Naive B cell (primary cell): ENCODE measurements at regions not wholly inside any gene's neighbourhood (a gene's known extent, or its start where the extent isn't known, plus 50 kb on each side); places are given as distances from the start of the nearest gene placed in this dataset.
A peak's percentile ranks its signal among the peaks of the same experiment; 100 is the strongest.

ENCODE experiments used
- ATAC-seq, 2 donors: fragments of 150-1000 bp; cut with Tn5 transposase; 2 replicates each; pipeline ENCODE4 v1.10.0; 2021; ENCODE audit warnings: low read depth in 2 of 2, mild to moderate bottlenecking in 2 of 2, moderate library complexity in 2 of 2
- DNase-seq: peaks from one replicate; pipeline ENCODE4 v3.0.0; 2022
- H3K27ac Mint-ChIP-seq, 6 donors: one replicate each; pipeline ENCODE4 v1.8.0; 2020 to 2022; ENCODE audit warnings: mild to moderate bottlenecking in 6 of 6, mixed read lengths in 6 of 6, moderate library complexity in 5 of 6, inconsistent platforms in 2 of 6
- H3K27me3 Mint-ChIP-seq, 3 donors: one replicate each; pipeline ENCODE4 v1.8.0; 2021 to 2022; ENCODE audit warnings: mixed read lengths in 3 of 3, mild to moderate bottlenecking in 1 of 3
- H3K36me3 Mint-ChIP-seq, 2 donors: one replicate each; pipeline ENCODE4 v1.8.0; 2020 to 2022; ENCODE audit warnings: mixed read lengths in 2 of 2, inconsistent platforms in 1 of 2, mild to moderate bottlenecking in 1 of 2
- H3K4me1 Mint-ChIP-seq, 3 donors: one replicate each; pipeline ENCODE4 v1.8.0; 2020 to 2022; ENCODE audit warnings: mixed read lengths in 3 of 3, inconsistent platforms in 1 of 3, mild to moderate bottlenecking in 1 of 3, moderate library complexity in 1 of 3
- H3K4me3 Mint-ChIP-seq, 8 donors: one replicate each; pipeline ENCODE4 v1.8.0; 2020 to 2022; ENCODE audit warnings: mild to moderate bottlenecking in 8 of 8, mixed read lengths in 8 of 8, moderate library complexity in 8 of 8, inconsistent platforms in 2 of 8
- H3K9me3 Mint-ChIP-seq, 7 donors: one replicate each; pipeline ENCODE4 v1.8.0; 2020 to 2022; ENCODE audit warnings: mixed read lengths in 7 of 7, mild to moderate bottlenecking in 5 of 7, inconsistent platforms in 2 of 7, moderate library complexity in 1 of 7

GRCh38 chr2:206368484-206368883, 74.8 kb upstream of the ADAM23 start:
- ATAC-seq (no peak), DNase-seq (no peak)
- Mint-ChIP-seq H3K36me3 (no peaks in the 10 kb centered on the region), H3K27ac (peak overlapping the region in 1 of 6 donors; percentile 26), H3K27me3 (peaks cover 0 to 13% (median 0%) of the 10 kb centered on the region in 3 donors), H3K9me3 (peaks cover 8 to 16% (median 10%) of the 10 kb centered on the region in 7 donors), H3K4me3 (no peak overlapping the region), H3K4me1 (peaks cover 9 to 14% (median 12%) of the 10 kb centered on the region in 3 donors)

DNA sequence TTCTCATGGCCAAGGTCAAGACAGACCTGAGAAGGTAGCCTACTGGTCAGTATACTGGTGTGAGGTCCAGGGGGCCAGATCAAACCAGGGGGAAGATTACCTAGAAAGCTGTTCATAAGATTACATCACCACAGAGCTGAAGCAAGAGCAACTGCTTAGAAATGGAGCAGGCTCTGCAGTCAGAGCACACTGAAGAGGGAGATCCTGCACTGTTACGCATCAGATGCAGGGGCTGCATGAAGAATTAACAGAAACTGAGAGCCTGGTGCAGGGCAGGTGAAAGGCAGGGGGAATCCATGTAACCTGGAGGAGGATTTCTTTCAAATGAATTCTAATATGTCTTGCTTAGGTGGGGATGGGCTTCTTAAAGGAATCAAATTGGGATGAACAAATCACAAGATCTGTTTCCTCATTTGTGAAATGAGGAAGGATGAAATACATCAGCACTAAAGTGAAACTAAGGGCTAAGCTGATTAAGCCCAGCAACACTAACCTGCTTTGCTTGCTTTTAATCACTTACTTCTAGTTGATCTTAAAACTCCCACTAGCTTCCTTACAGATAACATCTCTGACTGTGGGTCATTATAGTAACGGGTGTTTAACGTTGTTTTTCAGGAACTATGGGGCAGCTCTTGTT, 74.3 kb upstream of the ADAM23 start:
- H3K27me3 Mint-ChIP-seq, result peaks cover 0 to 13% (median 0%) of the 10 kb centered on the region in 3 donors
- H3K27ac Mint-ChIP-seq, result peak overlapping the region in 3 of 6 donors; percentile 31 to 93 (median 61)
- ATAC-seq, result peak in 1 of 2 donors; percentile 63
- no peak for DNase-seq
- H3K4me3 Mint-ChIP-seq, result peak overlapping the region in 3 of 8 donors; percentile 2 to 26 (median 5)
- H3K9me3 Mint-ChIP-seq, result peaks cover 9 to 21% (median 12%) of the 10 kb centered on the region in 7 donors
- peaks cover 9 to 14% (median 12%) of the 10 kb centered on the region in 3 donors for H3K4me1 Mint-ChIP-seq
- H3K36me3 Mint-ChIP-seq, result no peaks in the 10 kb centered on the region

- Mint-ChIP-seq H3K27ac (no peak overlapping the region), H3K4me3 (no peak overlapping the region), H3K36me3 (peaks cover 4 to 14% of the 10 kb centered on the region in 2 donors), H3K9me3 (peaks cover 18 to 39% (median 26%) of the 10 kb centered on the region in 7 donors), H3K27me3 (peaks cover 5 to 27% (median 12%) of the 10 kb centered on the region in 3 donors), H3K4me1 (no peaks in the 10 kb centered on the region)
- no peak for DNase-seq
- ATAC-seq, result no peak
Measured at GRCh38 chr2:206375956-206376355, 67.4 kb upstream of the ADAM23 start.

- H3K36me3 Mint-ChIP-seq, result peaks cover 8 to 14% of the 10 kb centered on the region in 2 donors
- DNase-seq, result no peak
- ATAC-seq, result no peak
- H3K4me3 Mint-ChIP-seq, result no peak overlapping the region
- peaks cover 16 to 42% (median 22%) of the 10 kb centered on the region in 7 donors for H3K9me3 Mint-ChIP-seq
- H3K27me3 Mint-ChIP-seq, result peaks cover 10 to 27% (median 12%) of the 10 kb centered on the region in 3 donors
- no peaks in the 10 kb centered on the region for H3K4me1 Mint-ChIP-seq
- no peak overlapping the region for H3K27ac Mint-ChIP-seq
Measured at GRCh38 chr2:206378835-206379234, 64.5 kb upstream of the ADAM23 start.

- ATAC-seq (no peak), DNase-seq (no peak)
- Mint-ChIP-seq H3K9me3 (peaks cover 16 to 40% (median 21%) of the 10 kb centered on the region in 7 donors), H3K27me3 (peaks cover 10 to 27% (median 12%) of the 10 kb centered on the region in 3 donors), H3K36me3 (peaks cover 8 to 14% of the 10 kb centered on the region in 2 donors), H3K4me1 (no peaks in the 10 kb centered on the region), H3K27ac (no peak overlapping the region), H3K4me3 (no peak overlapping the region)
Measured at GRCh38 chr2:206379266-206379665, 64.1 kb upstream of the ADAM23 start.

- ATAC-seq, result no peak
Measured at GRCh38 chr2:206379886-206380285, 63.4 kb upstream of the ADAM23 start.

GRCh38 chr2:206381881-206382280, 61.5 kb upstream of the ADAM23 start:
- H3K4me1 Mint-ChIP-seq, result no peaks in the 10 kb centered on the region
- no peak overlapping the region for H3K27ac Mint-ChIP-seq
- H3K4me3 Mint-ChIP-seq, result no peak overlapping the region
- peaks cover 7 to 16% (median 14%) of the 10 kb centered on the region in 3 donors for H3K27me3 Mint-ChIP-seq
- no peak for DNase-seq
- H3K9me3 Mint-ChIP-seq, result peaks cover 8 to 37% (median 16%) of the 10 kb centered on the region in 7 donors
- H3K36me3 Mint-ChIP-seq, result peaks cover 0 to 8% of the 10 kb centered on the region in 2 donors
- ATAC-seq, result no peak

More at GRCh38 chr2:206379886-206380285, 63.4 kb upstream of the ADAM23 start:
- H3K4me1 Mint-ChIP-seq, result no peaks in the 10 kb centered on the region
- no peak overlapping the region for H3K27ac Mint-ChIP-seq
- DNase-seq, result no peak
- H3K36me3 Mint-ChIP-seq, result peaks cover 8 to 14% of the 10 kb centered on the region in 2 donors
- peaks cover 18 to 46% (median 24%) of the 10 kb centered on the region in 7 donors for H3K9me3 Mint-ChIP-seq
- no peak overlapping the region for H3K4me3 Mint-ChIP-seq
- H3K27me3 Mint-ChIP-seq, result peaks cover 10 to 27% (median 12%) of the 10 kb centered on the region in 3 donors

DNA sequence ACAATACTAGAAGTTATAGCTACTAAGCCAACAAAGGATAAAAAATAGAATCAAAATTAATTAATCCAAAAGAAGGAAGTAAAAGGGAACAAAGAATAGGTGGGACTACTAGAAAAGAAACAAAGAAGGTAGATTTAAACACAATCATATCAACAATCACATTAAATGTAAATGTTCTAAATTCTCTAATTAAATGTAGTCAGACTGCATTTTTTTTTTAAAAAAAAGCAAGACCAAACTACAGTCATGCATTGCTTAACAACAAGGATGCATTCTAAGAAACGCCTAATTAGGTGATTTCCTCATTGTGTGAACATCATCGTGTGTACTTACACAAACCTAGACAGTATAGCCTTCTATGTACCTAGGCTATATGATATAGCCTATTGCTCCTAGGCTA, 59.7 kb upstream of the ADAM23 start:
- H3K27ac Mint-ChIP-seq, result no peak overlapping the region
- H3K4me3 Mint-ChIP-seq, result no peak overlapping the region
- peaks cover 0 to 8% of the 10 kb centered on the region in 2 donors for H3K36me3 Mint-ChIP-seq
- peaks cover 6 to 14% (median 11%) of the 10 kb centered on the region in 3 donors for H3K27me3 Mint-ChIP-seq
- H3K9me3 Mint-ChIP-seq, result peaks cover 8 to 34% (median 15%) of the 10 kb centered on the region in 7 donors
- DNase-seq (no peak), ATAC-seq (no peak)
- H3K4me1 Mint-ChIP-seq, result no peaks in the 10 kb centered on the region

- ATAC-seq (no peak), DNase-seq (no peak)
- Mint-ChIP-seq H3K27me3 (peaks cover 0 to 12% (median 6%) of the 10 kb centered on the region in 3 donors), H3K27ac (no peak overlapping the region), H3K4me1 (no peaks in the 10 kb centered on the region), H3K9me3 (peaks cover 4 to 21% (median 14%) of the 10 kb centered on the region in 7 donors), H3K4me3 (no peak overlapping the region), H3K36me3 (no peaks in the 10 kb centered on the region)
Measured at GRCh38 chr2:206387808-206388207, 55.5 kb upstream of the ADAM23 start.

GRCh38 chr2:206388698-206389097, 54.6 kb upstream of the ADAM23 start:
- no peak overlapping the region for H3K4me3 Mint-ChIP-seq
- H3K9me3 Mint-ChIP-seq, result peaks cover 4 to 20% (median 7%) of the 10 kb centered on the region in 7 donors
- peaks cover 0 to 12% (median 6%) of the 10 kb centered on the region in 3 donors for H3K27me3 Mint-ChIP-seq
- ATAC-seq, result no peak
- no peaks in the 10 kb centered on the region for H3K4me1 Mint-ChIP-seq
- H3K27ac Mint-ChIP-seq, result no peak overlapping the region
- no peak for DNase-seq
- peaks cover 0 to under 1% of the 10 kb centered on the region in 2 donors for H3K36me3 Mint-ChIP-seq

- Mint-ChIP-seq H3K4me1 (no peaks in the 10 kb centered on the region), H3K27me3 (peaks cover 0 to 12% (median 11%) of the 10 kb centered on the region in 3 donors), H3K27ac (no peak overlapping the region), H3K4me3 (no peak overlapping the region), H3K36me3 (peaks cover 0 to 3% of the 10 kb centered on the region in 2 donors), H3K9me3 (peaks cover 4 to 22% (median 10%) of the 10 kb centered on the region in 7 donors)
- no peak for DNase-seq
- no peak for ATAC-seq
Measured at GRCh38 chr2:206389164-206389563, 54.2 kb upstream of the ADAM23 start.

- H3K36me3 Mint-ChIP-seq, result peaks cover 0 to 3% of the 10 kb centered on the region in 2 donors
- no peaks in the 10 kb centered on the region for H3K4me1 Mint-ChIP-seq
- no peak for DNase-seq
- H3K4me3 Mint-ChIP-seq, result no peak overlapping the region
- H3K9me3 Mint-ChIP-seq, result peaks cover 0 to 12% (median 5%) of the 10 kb centered on the region in 7 donors
- no peak for ATAC-seq
- no peak overlapping the region for H3K27ac Mint-ChIP-seq
- peaks cover 0 to 12% (median 11%) of the 10 kb centered on the region in 3 donors for H3K27me3 Mint-ChIP-seq
Measured at GRCh38 chr2:206390181-206390580, 53.2 kb upstream of the ADAM23 start.

DNA sequence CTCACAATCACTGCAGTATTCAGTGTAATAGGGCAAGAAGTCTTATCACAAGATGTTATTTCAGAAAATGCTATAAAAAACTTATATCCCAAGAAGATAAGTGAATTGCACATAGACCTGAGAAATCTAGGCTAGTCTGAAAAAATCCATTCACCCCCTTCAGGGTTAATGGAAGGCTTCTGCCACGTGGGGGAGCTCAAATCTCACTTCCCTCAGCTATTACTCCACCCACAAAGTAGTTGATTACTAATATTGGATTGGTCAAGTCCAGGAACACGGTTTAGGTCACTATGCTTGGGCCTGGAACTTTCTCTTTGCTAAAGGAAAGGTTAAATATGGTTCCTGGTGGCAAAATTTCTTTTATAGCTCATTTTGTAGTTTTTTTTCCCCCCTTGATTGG, 51.2 kb upstream of the ADAM23 start:
- peak; percentile 3 for DNase-seq
- Mint-ChIP-seq H3K27ac (no peak overlapping the region), H3K4me3 (no peak overlapping the region), H3K36me3 (peaks cover 0 to 3% of the 10 kb centered on the region in 2 donors), H3K9me3 (peaks cover 0 to 10% (median 3%) of the 10 kb centered on the region in 7 donors), H3K27me3 (peaks cover 5 to 8% (median 8%) of the 10 kb centered on the region in 3 donors), H3K4me1 (no peaks in the 10 kb centered on the region)
- ATAC-seq, result peak; percentile 47 to 48
